GM18907 (cell line): ENCODE measurements at regions not wholly inside any gene's neighbourhood (a gene's known extent, or its start where the extent isn't known, plus 50 kb on each side); places are given as distances from the start of the nearest gene placed in this dataset.

ENCODE experiments used
- ATAC-seq: cut with Tn5 transposase; IDR thresholded peaks from one replicate; pipeline ENCODE4 v1.9.1; 2021; ENCODE audit warnings: mild to moderate bottlenecking, moderate library complexity; ENCODE audit not compliant: unreplicated experiment

GRCh38 chr15:66927201-66928077, 138.0 kb upstream of the SMAD3 start:
- ATAC-seq: no peak

- ATAC-seq: no peak
Measured at GRCh38 chr15:66928101-66928500, 137.3 kb upstream of the SMAD3 start.

DNA sequence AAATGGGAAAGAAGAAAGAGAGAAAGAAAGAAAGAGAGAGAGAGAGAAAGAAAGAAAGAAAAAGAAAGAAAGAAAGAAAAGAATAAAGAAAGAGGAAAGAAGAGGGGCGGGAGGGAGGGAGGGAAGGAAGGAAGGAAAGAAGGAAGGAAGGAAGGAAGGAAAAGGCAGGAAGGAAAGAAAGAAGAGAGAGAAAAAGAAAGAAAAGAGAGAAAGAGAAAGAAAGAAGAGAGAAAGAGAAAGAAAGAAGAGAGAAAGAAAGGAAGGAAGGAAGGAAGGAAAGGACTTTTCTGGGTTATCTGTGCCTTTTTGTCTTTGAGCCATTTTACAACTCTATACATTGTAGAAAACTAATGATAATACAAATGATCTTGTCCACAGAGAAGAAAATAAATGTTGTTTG, 136.6 kb upstream of the SMAD3 start:
- ATAC-seq: no peak

- ATAC-seq: no peak
Measured at GRCh38 chr15:66929843-66930402, 135.5 kb upstream of the SMAD3 start.

DNA sequence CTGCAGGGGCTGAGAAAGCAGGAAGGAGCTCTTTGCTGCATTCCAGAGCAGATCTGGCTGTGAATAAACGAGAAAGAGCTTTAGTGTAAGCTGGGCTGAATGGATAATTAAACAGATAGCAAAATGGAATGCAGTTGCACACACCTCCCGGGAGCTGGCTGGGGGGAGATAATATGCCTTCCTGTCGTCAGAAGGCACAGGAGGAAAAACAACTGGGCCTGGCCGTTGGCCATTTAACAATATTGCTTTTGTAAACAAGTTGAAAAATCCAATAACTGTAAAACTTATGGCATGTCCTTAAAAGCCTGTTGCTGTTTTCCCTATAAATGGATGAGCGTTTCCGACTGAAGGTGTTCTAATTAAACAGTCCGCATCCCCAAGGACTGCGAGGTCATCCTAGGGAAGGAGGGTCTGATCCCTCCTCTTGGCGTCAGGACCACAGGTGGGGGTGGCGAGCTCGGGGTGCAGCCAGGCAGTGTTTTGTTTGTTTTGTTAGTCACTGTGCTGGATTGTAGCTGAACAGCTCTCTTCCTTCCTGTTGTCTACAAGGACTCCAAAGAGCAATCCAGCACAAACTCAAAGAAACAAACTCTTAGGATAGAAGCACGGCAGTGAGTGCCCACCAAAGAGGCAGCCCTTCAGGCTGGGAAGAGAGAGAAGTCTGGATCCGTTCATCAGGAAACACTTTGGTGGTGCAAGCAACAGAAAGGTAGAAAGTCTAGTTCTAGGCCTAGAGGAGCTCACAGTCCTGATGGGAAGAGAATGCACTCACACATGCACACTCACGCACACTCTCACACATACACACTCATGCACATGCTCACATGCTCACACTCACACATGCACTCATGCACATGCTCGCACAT, 133.4 kb upstream of the SMAD3 start:
- ATAC-seq: no peak

GRCh38 chr15:66932634-66933024, 132.8 kb upstream of the SMAD3 start:
- ATAC-seq: no peak

- ATAC-seq: no peak
Measured at GRCh38 chr15:66933932-66934867, 131.2 kb upstream of the SMAD3 start.

GRCh38 chr15:66934868-66935520, 130.4 kb upstream of the SMAD3 start:
- no peak for ATAC-seq

- no peak for ATAC-seq
Measured at GRCh38 chr15:66935688-66936087, 129.7 kb upstream of the SMAD3 start.

DNA sequence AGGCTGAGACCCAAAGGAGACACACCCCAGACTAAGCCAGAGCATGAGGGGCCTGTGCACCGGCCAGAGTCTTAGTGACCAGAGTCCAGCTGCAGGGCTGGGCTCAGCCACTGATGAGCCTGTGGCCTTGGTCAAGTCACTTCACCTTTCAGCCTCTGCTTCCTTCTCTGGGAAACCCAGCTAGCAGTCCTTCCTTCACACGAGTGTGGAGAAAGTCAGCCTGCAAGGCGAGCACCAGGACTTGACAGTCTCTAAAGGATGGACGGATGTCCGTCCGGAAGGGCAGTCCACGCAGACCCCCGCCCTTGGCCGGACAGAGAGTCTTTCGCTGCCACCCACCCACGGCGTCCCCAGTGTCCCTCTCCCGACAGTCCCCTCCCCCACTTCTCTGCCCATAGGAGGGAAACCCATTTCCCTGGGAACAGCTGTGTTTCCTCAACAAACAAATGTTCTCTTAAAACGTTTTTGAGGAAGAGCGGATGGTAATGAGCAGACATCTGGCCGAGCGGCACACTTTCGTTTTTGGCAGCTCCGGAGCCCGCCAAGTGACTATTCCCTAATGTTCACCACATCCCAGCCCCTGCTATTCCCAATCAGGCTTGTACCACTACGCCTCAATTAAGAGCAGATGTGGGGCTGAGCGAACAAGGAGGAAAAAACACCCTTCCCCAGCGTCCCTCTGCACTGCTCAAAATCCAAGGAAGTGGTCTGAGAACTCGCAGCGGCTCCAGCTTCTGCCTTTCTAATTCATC, 129.1 kb upstream of the SMAD3 start:
- ATAC-seq: no peak

- no peak for ATAC-seq
Measured at GRCh38 chr15:66936861-66937582, 128.4 kb upstream of the SMAD3 start.

GRCh38 chr15:66937588-66937987, 127.8 kb upstream of the SMAD3 start:
- no peak for ATAC-seq

DNA sequence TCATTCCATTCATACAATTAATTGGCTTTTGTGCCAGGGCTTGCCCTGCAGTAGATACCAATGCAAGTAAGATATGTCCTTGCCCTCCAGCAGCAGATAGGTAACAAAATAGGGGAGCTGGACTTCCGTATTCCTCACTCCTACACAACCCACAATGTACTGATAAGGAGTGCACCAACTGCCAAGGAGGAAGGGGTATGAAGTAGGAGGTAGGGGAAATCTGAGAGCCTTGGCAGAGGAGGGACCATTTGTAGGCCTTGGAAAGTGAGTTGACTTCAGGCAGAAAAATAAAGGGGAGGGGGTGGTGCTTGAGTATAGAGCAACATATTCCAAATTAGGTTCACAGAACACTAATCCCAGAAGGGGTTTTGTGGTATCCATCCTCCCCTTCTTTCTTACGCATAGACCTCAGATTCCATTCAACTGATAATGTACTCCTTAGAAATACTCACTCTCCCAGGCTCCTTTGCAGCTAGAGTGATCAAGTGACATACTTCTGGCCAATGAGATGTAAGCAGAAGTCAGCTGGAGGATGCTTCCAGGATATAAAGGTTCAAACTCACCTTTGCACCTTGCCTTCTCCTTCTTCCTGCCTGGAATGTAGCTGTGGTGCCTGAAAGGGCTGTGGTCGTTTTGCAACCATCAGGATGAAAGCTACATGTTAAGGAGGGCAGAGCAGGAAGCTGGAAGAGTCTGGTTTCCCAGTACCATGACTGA, 127.1 kb upstream of the SMAD3 start:
- no peak for ATAC-seq

DNA sequence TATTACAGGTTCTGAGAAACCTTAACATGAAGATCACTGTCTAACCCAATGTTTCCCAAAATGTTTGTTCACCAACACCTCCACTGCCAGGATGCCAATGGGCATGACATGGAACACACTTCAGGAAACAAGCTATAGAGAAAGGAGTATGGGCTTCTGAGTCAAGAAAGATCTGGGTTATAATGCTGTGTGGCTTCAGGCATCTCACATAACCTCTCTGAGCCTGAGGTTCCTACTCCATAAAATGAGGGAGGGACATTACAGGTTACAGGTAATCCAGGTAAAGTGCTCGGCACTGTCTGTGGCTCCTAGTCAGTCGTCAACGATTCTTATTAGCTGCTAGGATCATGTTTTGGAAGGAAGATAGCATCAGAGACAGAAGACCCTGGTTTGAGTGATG, 126.4 kb upstream of the SMAD3 start:
- ATAC-seq: no peak

DNA sequence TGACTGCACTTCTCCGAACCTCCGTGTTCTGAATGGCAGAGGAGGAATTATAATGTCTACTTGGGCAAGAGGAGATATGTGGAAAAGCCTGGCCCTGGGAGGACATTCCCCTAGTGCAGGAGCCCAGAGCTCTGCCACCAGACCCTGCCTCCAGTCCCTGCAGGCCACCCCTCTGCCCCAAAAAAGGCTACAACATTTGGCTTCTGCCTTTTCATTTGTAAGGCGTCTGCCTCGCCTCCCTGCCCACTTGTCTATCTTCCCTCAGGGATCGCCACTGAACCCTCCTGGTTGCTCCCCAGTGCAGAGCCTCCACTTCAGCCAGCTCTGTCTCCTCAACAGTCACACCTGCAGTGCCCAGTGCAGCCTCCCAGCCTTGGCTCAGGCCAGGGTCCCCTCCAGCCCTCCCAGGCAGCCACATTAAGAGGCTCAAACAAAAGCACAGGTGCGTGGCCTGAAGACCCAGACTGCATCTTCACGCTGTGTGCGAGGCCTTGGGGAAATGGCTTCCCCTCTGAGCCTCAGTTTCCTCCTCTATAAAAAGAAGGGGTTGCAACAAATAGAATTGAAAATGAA, 125.9 kb upstream of the SMAD3 start:
- no peak for ATAC-seq

DNA sequence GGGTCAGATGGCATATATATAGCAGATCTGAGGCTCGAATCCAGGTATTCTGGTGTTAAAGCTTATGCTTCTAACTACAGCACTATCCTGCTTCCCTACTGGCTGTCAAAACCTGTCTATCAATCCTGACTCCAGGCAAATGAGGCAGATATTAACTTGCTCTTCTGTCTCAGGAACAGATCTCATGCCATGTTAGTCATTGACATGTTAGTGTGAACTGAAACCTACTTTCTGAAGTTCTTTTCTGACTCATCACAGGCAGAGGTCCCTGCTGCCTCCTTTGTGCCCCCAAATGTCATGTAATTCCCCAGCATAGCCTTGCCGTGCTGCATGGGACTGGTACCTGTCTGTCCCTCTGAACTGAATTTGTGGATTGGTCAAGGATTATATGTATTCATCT, 125.0 kb upstream of the SMAD3 start:
- ATAC-seq: no peak

DNA sequence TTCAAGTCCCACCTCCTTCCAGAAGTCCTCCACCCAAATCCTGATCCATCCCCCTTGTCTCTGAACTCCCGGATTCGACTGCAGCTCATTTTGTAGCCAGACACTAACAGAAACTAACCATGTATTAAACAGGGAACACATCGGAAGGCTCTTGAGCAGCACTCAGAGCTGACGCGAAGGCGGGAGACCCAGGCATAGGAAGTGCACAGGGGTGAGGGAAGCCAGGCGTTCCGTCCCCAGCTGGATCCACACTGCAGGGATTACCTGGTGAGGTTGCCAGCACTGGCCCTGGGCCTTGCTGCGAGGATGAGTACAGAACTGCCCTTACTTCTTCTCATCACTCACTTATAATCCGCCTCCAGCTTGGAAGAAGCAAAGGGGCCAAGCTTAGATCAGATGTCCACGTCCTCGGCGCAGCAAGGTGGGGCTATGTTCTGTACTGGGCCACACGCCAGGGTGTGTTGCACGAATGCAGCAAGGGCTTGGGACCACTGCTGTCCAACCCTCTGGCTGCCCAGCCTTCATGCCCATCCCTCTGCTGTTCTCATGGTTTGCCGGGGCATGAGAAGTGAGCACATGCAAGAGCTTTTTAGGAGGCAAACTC, 124.2 kb upstream of the SMAD3 start:
- no peak for ATAC-seq
